ENCODE measurements at regions not wholly inside any gene's neighbourhood (a gene's known extent, or its start where the extent isn't known, plus 50 kb on each side); places are given as distances from the start of the nearest gene placed in this dataset.

GRCh38 chr2:133918141-133918540 is 335.7 kb upstream of the MGAT5 start:
- DNase-seq (ENCODE audit: low spot score) (no peak), ATAC-seq (no peak)
- Mint-ChIP-seq H3K36me3 (ENCODE audit: low read depth) (no peaks in the 10 kb centered on the region), H3K27me3 (ENCODE audit: insufficient read depth, low read depth, poor library complexity) (no peaks in the 10 kb centered on the region), H3K4me1 (no peaks in the 10 kb centered on the region), H3K27ac (no peak overlapping the region), H3K4me3 (no peak overlapping the region), H3K9me3 (no peaks in the 10 kb centered on the region)
- no peaks in the 10 kb centered on the region for H3K27me3 ChIP-seq (ENCODE audit: insufficient read depth)
- H4K20me1 ChIP-seq (replicated peaks; ENCODE audit: insufficient read depth), result no peaks in the 10 kb centered on the region
- H3K27ac ChIP-seq (ENCODE audit: low read depth), result no peak overlapping the region
- H3K79me2 ChIP-seq (replicated peaks; ENCODE audit: insufficient read depth), result no peaks in the 10 kb centered on the region
- no peaks in the 10 kb centered on the region for H3K36me3 ChIP-seq (ENCODE audit: insufficient read depth)
- H2AFZ ChIP-seq, result no peak overlapping the region
- no peak overlapping the region for H3K4me3 ChIP-seq
- 0 out of 2 replicates have a peak, but pooled peaks cover 3% of the 10 kb centered on the region for H3K9me2 ChIP-seq (ENCODE audit: insufficient read depth)
- no peaks in the 10 kb centered on the region for H3K4me1 ChIP-seq (ENCODE audit: insufficient read depth)
- no peak for TF ChIP-seq ETS1 (IDR thresholded peaks at IDR 0.05)
- TF ChIP-seq CREB1 (CRISPR knock-in tag; IDR thresholded peaks at IDR 0.05; ENCODE audit: low read depth), result no peak
- TF ChIP-seq CTCF (conservative IDR thresholded peaks at IDR 0.05; ENCODE audit: low read depth in 2 of 2), result no peak
- no peak for TF ChIP-seq NANOG (IDR thresholded peaks at IDR 0.05; ENCODE audit: borderline replicate concordance)
- no peak for TF ChIP-seq ZNF462 (CRISPR knock-in tag; IDR thresholded peaks at IDR 0.05)
- TF ChIP-seq ZNF114 (CRISPR knock-in tag; IDR thresholded peaks at IDR 0.05), result no peak
- TF ChIP-seq EZH2 (IDR thresholded peaks at IDR 0.05; ENCODE audit: low read depth, unreplicated experiment), result no peak
- TF ChIP-seq EZH2phosphoT487 (IDR thresholded peaks at IDR 0.05; ENCODE audit: unreplicated experiment), result no peak
- no peak for TF ChIP-seq ZNF331 (CRISPR knock-in tag; IDR thresholded peaks at IDR 0.05; ENCODE audit: low read depth)
- no peak for TF ChIP-seq STAT1 (IDR thresholded peaks at IDR 0.05; ENCODE audit: unreplicated experiment)
- no peak for TF ChIP-seq POLR2AphosphoS5 (IDR thresholded peaks at IDR 0.05; ENCODE audit: low read depth)
- TF ChIP-seq JUNB (IDR thresholded peaks at IDR 0.05; ENCODE audit: unreplicated experiment), result no peak
- TF ChIP-seq REST (IDR thresholded peaks at IDR 0.05; ENCODE audit: unreplicated experiment), result no peak
- H3K4me2 ChIP-seq, result no peak overlapping the region
- H3F3A ChIP-seq (replicated peaks; ENCODE audit: low read depth), result no peaks in the 10 kb centered on the region

Data from GM23338 (cell line).